HG03378 (cell line): ENCODE measurements at regions not wholly inside any gene's neighbourhood (a gene's known extent, or its start where the extent isn't known, plus 50 kb on each side); places are given as distances from the start of the nearest gene placed in this dataset.

Experiments used
- ATAC-seq: cut with Tn5 transposase; IDR thresholded peaks from one replicate; pipeline ENCODE4 v1.9.1; 2021; ENCODE audit warnings: mild to moderate bottlenecking, moderate library complexity; ENCODE audit not compliant: unreplicated experiment

DNA sequence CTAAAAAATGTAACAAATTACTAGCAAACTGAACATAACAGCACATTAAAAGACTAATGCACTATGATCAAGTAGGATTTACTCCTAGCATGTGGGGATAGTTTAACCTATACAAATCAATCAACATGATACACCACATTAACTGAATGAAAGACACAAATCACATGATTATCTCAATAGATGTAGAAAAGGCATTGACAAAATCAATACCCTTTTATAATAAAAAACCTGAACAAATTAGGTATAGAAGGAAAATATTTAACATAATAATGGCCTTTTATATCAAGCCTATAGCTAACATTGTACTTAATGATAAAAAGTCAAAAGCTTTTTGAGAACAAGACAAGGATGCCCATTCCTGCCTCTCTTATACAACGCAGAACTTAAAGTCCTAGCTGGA is 540.0 kb downstream of the RERGL start:
- ATAC-seq, result no peak

DNA sequence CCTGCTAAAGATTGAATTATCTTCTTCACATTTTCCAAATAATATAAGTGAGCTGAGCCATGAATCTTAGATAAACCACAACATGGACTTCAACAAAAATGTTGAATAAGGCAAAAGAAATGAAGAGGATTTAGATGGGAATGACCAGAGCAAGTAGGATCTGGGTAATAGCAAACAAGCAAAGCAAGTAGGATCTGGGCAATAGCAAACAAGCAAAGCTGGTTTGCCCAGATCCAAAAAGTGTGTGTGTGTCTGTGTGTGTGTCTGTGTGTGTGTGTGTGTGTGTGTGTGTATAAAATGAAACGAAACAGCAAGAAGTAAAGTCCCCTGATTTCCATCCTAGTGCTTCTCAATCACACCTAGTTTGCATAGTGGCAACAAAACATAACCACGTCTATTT is 549.1 kb downstream of the RERGL start:
- no peak for ATAC-seq

- no peak for ATAC-seq
Observed at GRCh38 chr12:17528394-17528793, 561.6 kb downstream of the RERGL start.

DNA sequence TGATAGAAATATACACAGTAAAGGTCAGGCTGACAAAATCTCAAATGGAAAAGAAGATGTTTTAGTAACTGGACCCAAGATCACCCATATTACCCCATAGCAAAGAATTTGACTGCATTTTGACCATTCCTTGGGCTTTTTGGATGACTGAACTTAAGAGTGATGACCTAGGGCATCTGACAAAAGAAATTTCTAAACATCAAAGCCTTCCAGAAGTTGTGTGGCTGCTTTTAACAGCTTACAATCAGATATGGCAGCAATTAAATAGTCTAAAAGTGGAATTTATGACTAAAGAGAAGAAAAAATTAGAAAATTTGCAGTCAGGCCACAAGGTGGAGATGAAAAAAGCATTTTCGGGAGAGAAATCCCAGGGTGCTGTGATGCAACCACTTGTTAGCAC is 563.0 kb downstream of the RERGL start:
- no peak for ATAC-seq

DNA sequence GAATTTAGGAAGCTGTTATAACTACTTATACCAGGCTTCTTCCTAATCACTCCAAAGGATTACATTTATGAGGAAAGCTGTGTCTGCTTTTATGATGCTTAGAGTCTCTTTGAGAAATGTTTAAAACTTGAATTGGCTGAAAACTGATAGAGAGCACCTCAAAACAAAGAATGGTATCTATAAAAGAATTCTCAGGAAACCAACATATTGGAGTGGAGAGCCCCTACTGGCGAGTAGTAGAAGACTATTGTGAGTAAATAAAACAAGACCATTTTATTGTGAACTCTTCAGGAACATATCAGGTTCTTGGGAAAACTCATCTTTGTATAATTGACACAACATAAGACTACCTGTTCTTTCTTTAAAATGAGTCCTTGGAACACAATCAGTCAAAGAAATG is 578.6 kb downstream of the RERGL start:
- ATAC-seq, result no peak

DNA sequence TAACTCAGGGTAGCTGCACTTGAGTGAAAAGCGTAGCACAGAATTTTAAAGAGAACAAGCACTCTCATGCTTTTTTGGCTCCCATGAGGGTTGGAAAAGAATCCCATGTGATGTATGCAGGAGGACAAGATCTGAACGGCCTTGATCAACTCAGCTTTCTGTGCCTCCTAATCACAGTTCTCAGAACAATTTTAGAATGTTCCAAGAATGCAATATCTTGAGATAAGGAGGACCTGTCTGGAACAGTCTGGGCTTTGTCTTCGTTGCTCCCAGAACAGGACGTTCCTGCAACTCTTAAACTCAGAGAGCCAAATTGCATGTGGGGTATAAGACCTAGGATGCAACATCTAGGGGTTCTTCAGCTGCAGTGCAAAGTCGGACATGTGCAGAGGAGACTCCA is 582.7 kb downstream of the RERGL start:
- no peak for ATAC-seq

GRCh38 chr12:17503742-17504141 is 586.3 kb downstream of the RERGL start:
- ATAC-seq, result no peak

- ATAC-seq, result no peak
Observed at GRCh38 chr12:17489452-17489851, 600.5 kb downstream of the RERGL start.

DNA sequence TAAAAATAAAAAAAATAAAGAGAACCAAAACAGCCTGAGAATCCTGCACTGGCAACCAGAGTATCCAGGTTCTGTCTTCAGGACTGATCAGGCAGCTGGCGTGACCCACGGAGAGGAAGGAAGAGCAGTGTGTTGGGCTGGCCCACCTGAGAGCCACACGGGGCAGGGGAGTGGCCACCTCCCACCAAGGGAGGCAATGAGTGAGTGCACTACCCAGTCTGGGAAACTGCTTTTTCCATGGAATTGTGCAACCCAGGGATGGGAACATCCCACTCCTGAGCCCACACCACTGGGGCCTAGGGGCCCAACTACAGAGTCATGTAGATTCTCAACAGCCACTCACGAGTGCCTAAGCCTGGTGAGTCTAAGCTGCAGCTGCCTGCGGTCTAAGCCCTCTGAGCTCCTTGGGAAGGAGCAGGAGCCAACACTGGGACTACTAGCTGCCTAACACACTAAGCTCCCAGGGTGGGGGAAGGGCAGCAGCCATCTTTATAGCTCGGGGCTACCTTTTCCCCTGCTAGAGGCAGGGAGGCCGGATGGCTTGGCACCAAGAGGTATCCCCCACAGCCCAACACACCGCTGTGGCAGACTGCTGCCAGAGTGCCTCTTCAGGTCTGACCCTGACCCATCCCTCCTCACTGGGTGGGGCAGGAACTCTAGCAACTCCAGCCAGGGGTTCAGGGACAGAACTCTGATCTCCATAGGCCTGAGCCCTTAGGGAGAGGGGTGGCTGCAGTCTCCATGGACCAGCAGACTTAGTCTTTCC is 610.9 kb downstream of the RERGL start:
- no peak for ATAC-seq

DNA sequence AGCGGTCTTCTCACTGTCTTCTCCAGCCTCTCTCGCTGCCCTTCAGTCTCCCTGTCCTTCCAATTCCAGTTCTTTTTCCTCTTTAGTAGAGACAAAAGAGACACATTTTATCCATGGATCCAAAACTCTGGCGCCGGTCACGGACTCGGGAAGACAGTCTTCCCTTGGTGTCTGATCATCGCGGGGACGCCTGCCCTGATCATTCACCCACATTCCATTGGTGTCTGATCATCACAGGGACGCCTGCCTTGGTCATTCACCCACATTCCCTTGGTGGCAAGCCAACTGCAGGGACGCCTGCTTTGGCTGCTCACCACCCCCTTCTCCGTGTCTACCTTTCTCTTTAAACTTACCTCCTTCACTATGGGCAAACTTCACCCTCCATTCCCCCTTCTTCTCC is 619.5 kb downstream of the RERGL start:
- ATAC-seq, result no peak

- no peak for ATAC-seq
Observed at GRCh38 chr12:17459214-17459613, 630.8 kb downstream of the RERGL start.

- no peak for ATAC-seq
Observed at GRCh38 chr12:17456486-17456885, 633.5 kb downstream of the RERGL start.

- ATAC-seq, result no peak
Observed at GRCh38 chr12:17438141-17438540, 651.9 kb downstream of the RERGL start.

- no peak for ATAC-seq
Observed at GRCh38 chr12:17416748-17417147, 673.2 kb downstream of the RERGL start.

DNA sequence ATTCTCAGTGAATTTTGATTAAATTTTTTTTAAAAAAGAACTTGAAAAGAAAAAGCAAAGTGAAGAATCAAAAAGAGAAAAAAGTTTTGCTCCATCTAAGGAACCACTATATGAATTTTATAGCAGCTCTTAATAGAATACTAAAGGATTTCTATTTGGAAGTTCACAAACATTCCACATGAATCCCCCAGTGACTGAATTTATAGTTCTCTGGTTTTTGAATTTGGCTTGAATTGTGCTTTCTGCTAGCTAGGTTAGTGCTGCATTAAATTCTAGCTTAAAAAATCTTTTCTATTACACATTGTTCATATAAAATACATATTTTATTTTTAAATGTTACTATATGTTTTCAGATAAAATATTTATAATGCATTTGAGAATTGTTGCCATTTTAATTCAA is 675.4 kb downstream of the RERGL start:
- ATAC-seq, result no peak

GRCh38 chr12:17411662-17412061 is 678.3 kb downstream of the RERGL start:
- no peak for ATAC-seq

DNA sequence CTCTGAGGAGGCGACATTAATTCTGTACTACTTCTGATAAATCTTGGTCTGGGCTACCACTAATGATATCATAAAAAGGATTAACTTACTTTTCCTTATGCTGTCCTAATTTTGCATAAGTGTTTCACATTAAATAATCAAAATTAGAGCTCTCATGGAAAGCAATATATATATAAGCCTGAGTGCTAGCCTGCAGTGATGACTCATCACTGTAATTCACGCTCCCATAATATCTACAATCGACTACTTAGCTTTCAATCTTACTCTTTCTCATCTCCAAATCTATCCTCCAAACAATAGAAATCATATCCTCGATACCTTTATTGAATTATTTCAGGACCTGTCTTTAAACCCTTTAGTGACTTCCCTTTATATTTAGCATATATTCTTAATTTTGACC is 701.3 kb downstream of the RERGL start:
- no peak for ATAC-seq

DNA sequence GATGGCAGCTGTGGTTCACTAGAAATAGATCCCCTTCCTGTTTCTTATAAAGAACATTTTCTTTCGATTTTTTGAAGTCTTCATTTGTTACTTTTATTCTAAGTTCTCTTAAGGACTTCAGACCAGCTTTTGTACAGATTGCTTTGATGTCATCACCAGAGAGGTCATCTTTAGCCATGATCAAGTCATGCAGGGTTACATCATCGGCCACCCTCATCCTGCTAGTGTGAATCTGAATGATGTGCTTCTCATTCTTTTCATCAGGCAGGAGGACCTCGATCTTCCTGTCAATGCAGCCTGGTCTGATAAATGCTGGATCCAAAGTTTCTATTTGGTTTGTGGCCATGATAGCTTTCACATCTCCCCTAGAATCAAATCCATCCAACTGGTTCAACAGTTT is 706.7 kb downstream of the RERGL start:
- no peak for ATAC-seq

DNA sequence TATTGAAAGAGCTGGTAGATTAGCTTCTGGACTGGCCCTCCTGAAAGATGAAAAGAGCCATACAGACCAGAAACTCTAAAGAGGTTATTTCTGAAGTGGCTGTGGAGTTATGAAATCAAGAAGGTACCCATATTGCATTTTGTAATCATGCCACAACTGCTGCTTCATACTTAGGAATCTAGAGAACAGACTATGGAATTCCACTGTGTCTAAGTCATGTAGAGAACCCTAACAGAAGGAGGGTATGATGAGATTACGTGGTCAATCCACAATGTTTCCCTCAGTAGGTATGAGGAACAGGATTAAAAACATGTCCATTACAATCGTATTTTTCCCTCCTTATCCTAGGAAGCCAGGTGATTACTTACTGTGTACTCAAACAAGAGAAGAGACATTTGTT is 708.8 kb downstream of the RERGL start:
- ATAC-seq, result no peak

GRCh38 chr12:17372508-17372907 is 717.5 kb downstream of the RERGL start:
- no peak for ATAC-seq

DNA sequence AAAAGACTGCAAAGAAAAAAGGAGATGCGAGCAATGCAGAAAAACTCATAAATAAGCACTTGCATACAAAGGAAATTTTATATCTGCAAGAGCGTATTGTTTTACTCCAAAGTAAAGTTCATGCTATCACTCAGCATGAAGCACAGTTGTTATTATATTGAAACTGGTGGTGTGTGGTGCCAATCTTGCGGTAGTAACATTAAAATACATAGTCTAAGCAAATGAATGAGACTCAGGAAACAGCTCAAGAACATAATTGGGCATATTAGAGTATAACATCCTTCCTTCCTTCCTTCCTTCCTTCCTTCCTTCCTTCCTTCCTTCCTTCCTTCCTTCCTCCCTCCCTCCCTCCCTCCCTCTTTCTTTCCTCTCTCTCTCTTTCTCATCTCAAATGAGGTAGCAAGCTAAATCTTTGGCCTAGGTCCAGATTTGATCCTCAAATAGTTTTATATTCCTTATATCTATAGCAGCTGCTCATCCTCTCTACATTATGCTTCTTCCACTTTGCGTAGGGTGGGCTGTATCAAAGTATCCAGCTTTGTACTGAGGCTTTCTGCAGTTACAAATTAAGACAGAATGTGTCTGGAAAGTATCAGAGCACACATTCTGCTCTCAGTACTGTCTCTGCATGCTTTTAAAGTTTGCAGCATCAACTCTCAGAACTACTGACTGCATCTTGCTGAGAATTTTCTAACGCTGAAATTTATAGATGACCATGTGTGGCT is 718.3 kb downstream of the RERGL start:
- ATAC-seq, result no peak

DNA sequence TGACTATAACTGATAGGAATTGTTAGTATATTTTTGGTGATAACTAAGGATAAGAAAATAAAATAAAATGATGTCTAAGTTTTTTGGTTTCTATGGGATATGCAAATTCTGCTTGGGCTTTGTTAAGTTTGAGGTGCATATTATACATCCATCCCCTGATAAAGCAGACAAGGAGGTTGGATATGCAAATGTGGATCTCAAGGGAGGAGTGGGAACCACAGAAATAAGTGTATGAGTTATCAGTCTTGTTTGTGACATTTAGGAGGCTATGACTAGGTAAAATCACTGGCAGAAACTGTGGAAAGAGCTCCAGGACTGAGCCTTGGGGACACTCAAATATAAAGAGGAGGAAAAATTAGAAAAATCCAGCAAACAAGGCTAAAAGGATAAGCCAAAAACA is 719.4 kb downstream of the RERGL start:
- no peak for ATAC-seq

DNA sequence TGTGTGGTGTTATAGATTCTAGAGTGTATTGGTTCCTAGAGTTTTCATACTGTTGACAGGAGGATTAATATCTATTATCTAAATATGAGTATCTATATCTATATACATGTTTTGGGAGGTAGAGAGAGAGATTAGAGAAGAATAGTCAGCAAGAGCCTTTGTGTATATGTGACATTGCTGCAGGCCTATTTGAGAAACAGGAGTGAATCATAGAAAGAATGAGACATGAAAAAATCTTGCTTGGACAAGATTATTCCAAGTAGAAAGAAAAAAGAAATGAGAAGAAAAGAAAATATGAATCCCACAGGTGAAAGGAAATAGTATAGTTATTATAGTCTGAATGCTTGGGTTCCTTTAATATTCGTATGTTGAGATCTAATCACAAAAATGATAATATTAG is 720.4 kb downstream of the RERGL start:
- ATAC-seq, result no peak
